ENCODE measurements at regions not wholly inside any gene's neighbourhood (a gene's known extent, or its start where the extent isn't known, plus 50 kb on each side); places are given as distances from the start of the nearest gene placed in this dataset.

- Histone ChIP-seq H3K4me1 (ENCODE audit: low read length) (peaks cover 49% of the 10 kb centered on the region), H3K27ac (ENCODE audit: low read length) (no peak overlapping the region), H3K36me3 (replicated peaks; ENCODE audit: low read depth, low read length) (peaks cover 2% of the 10 kb centered on the region), H3K4me3 (ENCODE audit: low read length) (no peak overlapping the region), H3K4me2 (ENCODE audit: low read length) (no peak overlapping the region), H3K27me3 (ENCODE audit: low read depth, low read length) (no peaks in the 10 kb centered on the region), H3K79me2 (ENCODE audit: low read length) (no peaks in the 10 kb centered on the region), H3K9me3 (ENCODE audit: insufficient read depth, low read length) (no peaks in the 10 kb centered on the region), H2AFZ (ENCODE audit: low read depth, low read length) (no peak overlapping the region), H3K9ac (ENCODE audit: low read length) (no peak overlapping the region), H4K20me1 (ENCODE audit: insufficient read depth, low read length) (no peaks in the 10 kb centered on the region)
- TF ChIP-seq CTCF (IDR thresholded peaks at IDR 0.05; ENCODE audit: low read depth, low read length) (no peak), EZH2phosphoT487 (IDR thresholded peaks at IDR 0.05; ENCODE audit: low read depth) (no peak)
Measured at GRCh38 chr3:90011131-90011530, 903.7 kb downstream of the EPHA3 start.

- no peaks in the 10 kb centered on the region for H3K79me2 ChIP-seq (ENCODE audit: low read length)
- H3K4me3 ChIP-seq (ENCODE audit: low read length) = no peak overlapping the region
- TF ChIP-seq CTCF (IDR thresholded peaks at IDR 0.05; ENCODE audit: low read depth, low read length) (no peak), EZH2phosphoT487 (IDR thresholded peaks at IDR 0.05; ENCODE audit: low read depth) (no peak)
- no peaks in the 10 kb centered on the region for H3K9me3 ChIP-seq (ENCODE audit: insufficient read depth, low read length)
- no peak overlapping the region for H3K9ac ChIP-seq (ENCODE audit: low read length)
- H3K4me2 ChIP-seq (ENCODE audit: low read length) = no peak overlapping the region
- H3K36me3 ChIP-seq (replicated peaks; ENCODE audit: low read depth, low read length) = no peaks in the 10 kb centered on the region
- no peaks in the 10 kb centered on the region for H3K27me3 ChIP-seq (ENCODE audit: low read depth, low read length)
- H3K27ac ChIP-seq (ENCODE audit: low read length) = no peak overlapping the region
- no peaks in the 10 kb centered on the region for H4K20me1 ChIP-seq (ENCODE audit: insufficient read depth, low read length)
- no peak overlapping the region for H2AFZ ChIP-seq (ENCODE audit: low read depth, low read length)
- H3K4me1 ChIP-seq (ENCODE audit: low read length) = peaks cover 54% of the 10 kb centered on the region
Measured at GRCh38 chr3:90011596-90011995, 904.2 kb downstream of the EPHA3 start.

- H4K20me1 ChIP-seq (ENCODE audit: insufficient read depth, low read length) = no peaks in the 10 kb centered on the region
- no peak overlapping the region for H3K4me3 ChIP-seq (ENCODE audit: low read length)
- no peaks in the 10 kb centered on the region for H3K9me3 ChIP-seq (ENCODE audit: insufficient read depth, low read length)
- H3K4me2 ChIP-seq (ENCODE audit: low read length) = no peak overlapping the region
- no peaks in the 10 kb centered on the region for H3K36me3 ChIP-seq (replicated peaks; ENCODE audit: low read depth, low read length)
- no peak overlapping the region for H3K9ac ChIP-seq (ENCODE audit: low read length)
- no peaks in the 10 kb centered on the region for H3K27me3 ChIP-seq (ENCODE audit: low read depth, low read length)
- TF ChIP-seq EZH2phosphoT487 (IDR thresholded peaks at IDR 0.05; ENCODE audit: low read depth) (no peak), CTCF (IDR thresholded peaks at IDR 0.05; ENCODE audit: low read depth, low read length) (no peak)
- no peaks in the 10 kb centered on the region for H3K79me2 ChIP-seq (ENCODE audit: low read length)
- no peak overlapping the region for H2AFZ ChIP-seq (ENCODE audit: low read depth, low read length)
- H3K27ac ChIP-seq (ENCODE audit: low read length) = no peak overlapping the region
- H3K4me1 ChIP-seq (ENCODE audit: low read length) = peaks cover 54% of the 10 kb centered on the region
Measured at GRCh38 chr3:90011996-90012395, 904.6 kb downstream of the EPHA3 start.

GRCh38 chr3:90015688-90016356, 908.4 kb downstream of the EPHA3 start:
- H3K4me3 ChIP-seq (ENCODE audit: low read length) = no peak overlapping the region
- H3K36me3 ChIP-seq (replicated peaks; ENCODE audit: low read depth, low read length) = no peaks in the 10 kb centered on the region
- no peaks in the 10 kb centered on the region for H3K9me3 ChIP-seq (ENCODE audit: insufficient read depth, low read length)
- peaks cover 16% of the 10 kb centered on the region for H3K4me1 ChIP-seq (ENCODE audit: low read length)
- no peaks in the 10 kb centered on the region for H3K79me2 ChIP-seq (ENCODE audit: low read length)
- no peaks in the 10 kb centered on the region for H4K20me1 ChIP-seq (ENCODE audit: insufficient read depth, low read length)
- no peak overlapping the region for H3K9ac ChIP-seq (ENCODE audit: low read length)
- H3K27me3 ChIP-seq (ENCODE audit: low read depth, low read length) = no peaks in the 10 kb centered on the region
- H3K27ac ChIP-seq (ENCODE audit: low read length) = no peak overlapping the region
- 0 out of 2 replicates have a peak overlapping the region, but pooled peaks have one; percentile 10 for H3K4me2 ChIP-seq (ENCODE audit: low read length)
- no peak for TF ChIP-seq EZH2phosphoT487 (IDR thresholded peaks at IDR 0.05; ENCODE audit: low read depth)
- no peak for TF ChIP-seq CTCF (IDR thresholded peaks at IDR 0.05; ENCODE audit: low read depth, low read length)
- H2AFZ ChIP-seq (ENCODE audit: low read depth, low read length) = peak overlapping the region; percentile 6; the same call in 1 of the 2 replicates

Measured in OCI-LY3 (cell line).